PC-3 (cell line): ENCODE measurements at regions not wholly inside any gene's neighbourhood (a gene's known extent, or its start where the extent isn't known, plus 50 kb on each side); places are given as distances from the start of the nearest gene placed in this dataset.

Source experiments
- CTCF ChIP-seq: fragments of 300-600 bp; sonication (generic); conservative IDR thresholded peaks from 2 replicates; pipeline ENCODE4 v1.5.1; 2017; ENCODE audit warnings: antibody characterized with exemption, low read depth, mild to moderate bottlenecking, low read length
- EZH2phosphoT487 ChIP-seq: fragments of 300-600 bp; sonication (generic); IDR thresholded peaks from 2 replicates; pipeline ENCODE4 v1.6.1; 2018; ENCODE audit warnings: mild to moderate bottlenecking, antibody characterized with exemption, low read length, borderline replicate concordance

DNA sequence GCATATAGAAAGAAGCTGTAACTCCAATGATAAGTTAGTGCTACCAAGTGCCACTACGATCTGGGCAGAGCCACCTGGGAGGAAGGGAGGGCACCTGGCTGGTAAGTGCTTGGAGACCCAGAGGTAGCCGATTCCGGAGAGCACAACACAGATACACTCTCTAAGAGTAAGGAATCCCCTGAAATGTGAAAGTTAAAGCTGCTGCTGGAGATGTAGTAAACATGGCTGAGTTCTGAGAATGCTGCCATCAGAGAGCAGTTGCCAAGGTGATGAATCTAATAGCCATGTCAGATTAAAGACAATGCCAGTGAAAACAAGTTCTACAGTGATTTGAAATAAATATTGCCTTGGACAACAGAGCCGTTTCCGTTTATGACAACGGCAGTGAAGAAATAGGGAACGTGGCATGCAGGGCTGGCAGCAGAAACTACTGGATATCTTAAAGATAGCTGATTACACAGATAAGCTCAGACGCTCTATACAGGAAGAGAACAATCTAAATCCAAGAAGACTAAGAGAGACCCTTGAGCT, 561.2 kb upstream of the C9orf72 start:
- TF ChIP-seq CTCF (no peak), EZH2phosphoT487 (no peak)
